ENCODE measurements at regions not wholly inside any gene's neighbourhood (a gene's known extent, or its start where the extent isn't known, plus 50 kb on each side); places are given as distances from the start of the nearest gene placed in this dataset.

DNA sequence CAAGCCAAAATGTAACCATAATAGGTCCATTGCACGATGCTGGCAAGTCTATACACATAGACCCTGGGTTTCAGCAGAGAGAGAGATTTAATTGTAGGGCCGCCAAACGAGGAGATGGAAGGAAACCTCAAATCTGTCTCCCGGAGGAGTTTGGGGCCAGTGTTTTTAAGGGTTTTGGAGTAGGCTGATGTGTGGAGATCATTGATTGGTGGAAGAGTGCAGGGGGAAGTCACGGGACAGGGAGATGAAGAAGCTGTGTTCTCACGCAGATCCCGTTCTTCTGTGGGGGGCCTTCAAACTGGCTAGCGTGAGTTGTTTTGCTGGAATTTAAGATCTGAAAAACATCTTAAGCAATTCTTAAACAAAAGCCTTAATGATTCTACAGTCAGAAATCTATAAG is 84.8 kb downstream of the KATNIP start:
- TF ChIP-seq POLR2A (IDR thresholded peaks at IDR 0.05; ENCODE audit: low read length) (no peak), GATA1 (IDR thresholded peaks at IDR 0.05; ENCODE audit: low read depth, low read length) (no peak)

All from erythroblast (primary cell).